NCI-H2107 (cell line): ENCODE measurements at regions not wholly inside any gene's neighbourhood (a gene's known extent, or its start where the extent isn't known, plus 50 kb on each side); places are given as distances from the start of the nearest gene placed in this dataset.
"Not testable (repeated sequence)": the region's sequence is repeated elsewhere in the genome, so short reads cannot be mapped to it uniquely, and the experiment has no call there.

Experiments used
- DNase-seq: peaks from one replicate; lab custom pipeline; 2025; lab: John Stamatoyannopoulos, UW

DNA sequence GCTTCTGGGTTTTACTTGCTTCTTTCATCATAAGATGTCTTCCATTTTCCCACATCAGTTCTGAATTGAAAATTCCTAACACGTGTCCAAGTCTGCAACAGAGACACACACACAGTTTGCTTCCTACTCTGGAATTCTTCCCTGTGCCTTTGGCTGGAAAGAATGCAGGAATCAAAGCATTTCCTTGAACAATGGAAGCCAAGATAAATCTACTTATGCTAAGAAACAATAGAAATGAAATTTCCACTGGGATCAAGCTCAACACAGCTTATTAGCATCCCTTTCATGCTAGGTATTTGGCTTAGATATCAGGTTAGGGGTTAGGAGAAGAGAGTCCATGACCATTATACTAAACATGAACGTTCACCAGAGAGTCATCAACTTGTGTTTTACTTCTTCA is 101.1 kb upstream of the SCAF8 start:
- no peak for DNase-seq

DNA sequence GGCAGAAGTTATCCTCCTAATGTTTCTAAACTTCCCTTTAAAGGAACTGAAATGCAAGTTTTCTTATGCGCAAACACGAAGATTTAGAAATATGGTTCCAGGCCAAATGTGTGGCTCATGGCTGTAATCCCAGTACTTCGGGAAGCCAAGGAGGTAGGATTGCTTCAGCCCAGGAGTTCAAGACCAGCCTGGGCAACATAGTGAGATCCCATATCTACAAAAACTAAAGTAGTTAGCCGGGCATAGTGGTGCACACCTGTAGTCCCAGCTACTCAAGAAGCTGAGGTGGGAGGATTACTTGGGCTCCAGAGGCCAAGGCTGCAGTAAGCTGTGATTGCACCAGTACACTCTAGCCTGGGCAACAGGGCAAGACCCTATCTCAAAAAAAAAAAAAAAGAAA is 95.8 kb upstream of the SCAF8 start:
- DNase-seq = no peak

DNA sequence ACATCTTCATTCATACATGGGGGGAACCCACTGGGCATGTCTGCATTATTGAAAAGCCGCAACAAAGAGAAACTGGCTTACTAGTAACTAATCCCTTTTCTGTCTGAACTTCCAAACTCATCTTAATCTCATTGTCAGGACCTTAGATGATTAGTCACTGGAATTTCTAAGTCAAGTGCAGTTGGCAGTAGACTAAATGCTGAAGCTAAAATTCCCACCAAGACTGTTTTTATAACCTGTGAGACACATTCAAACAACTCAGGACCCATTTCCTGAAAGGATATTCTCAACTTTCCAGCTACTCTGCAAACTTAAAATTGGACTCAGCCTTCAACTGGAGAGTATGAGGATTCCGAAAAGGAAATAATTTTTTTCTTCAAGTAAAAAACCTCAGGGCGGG is 94.8 kb upstream of the SCAF8 start:
- no peak for DNase-seq

DNA sequence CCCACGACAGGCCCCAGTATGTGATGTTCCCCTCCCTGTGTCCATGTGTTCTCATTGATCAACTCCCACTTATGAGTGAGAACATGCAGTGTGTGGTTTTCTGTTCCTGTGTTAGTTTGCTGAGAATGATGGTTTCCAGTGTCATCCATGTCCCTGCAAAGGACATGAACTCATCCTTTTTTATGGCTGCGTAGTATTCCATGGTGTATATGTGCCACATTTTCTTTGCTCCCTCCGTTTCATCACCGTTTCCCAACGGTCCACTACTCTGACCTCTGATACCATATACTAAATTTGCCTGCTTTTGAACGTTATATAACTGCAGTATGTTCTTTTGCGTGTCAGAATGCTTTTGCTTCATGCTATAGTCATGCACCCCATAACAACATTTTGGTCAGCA is 94.0 kb upstream of the SCAF8 start:
- not testable (repeated sequence) for DNase-seq

DNA sequence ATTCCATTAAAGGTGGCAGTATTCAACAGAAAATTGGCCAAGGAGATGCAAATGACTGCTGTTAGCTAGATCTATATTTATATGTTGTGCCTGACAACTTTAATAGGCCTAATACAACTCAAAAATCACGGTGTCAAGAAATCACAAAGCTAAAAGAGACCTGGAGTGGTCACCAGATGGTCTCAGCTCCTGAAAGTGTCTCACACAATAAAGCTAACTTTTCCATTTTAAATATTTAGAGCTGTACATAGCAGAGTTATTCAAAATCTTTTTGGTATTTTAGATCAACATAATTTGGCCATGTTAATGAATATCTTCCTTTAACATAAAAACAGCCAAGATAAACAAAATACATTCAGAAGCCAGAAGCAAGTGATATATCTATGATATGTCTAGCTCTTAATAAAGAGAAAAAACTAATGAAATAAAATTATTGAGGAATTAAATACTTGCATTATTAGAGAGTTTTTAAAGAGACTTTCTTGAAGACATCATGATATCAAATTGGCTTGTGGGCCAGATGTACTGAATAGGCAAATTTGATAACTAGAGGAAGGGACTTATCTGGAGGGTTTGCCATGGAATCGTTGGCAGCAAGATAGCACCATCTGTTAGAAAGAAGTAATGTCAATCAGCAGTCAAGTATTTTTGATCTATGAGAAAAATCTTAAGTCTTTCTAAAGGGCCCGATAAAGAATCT is 84.9 kb upstream of the SCAF8 start:
- no peak for DNase-seq

DNA sequence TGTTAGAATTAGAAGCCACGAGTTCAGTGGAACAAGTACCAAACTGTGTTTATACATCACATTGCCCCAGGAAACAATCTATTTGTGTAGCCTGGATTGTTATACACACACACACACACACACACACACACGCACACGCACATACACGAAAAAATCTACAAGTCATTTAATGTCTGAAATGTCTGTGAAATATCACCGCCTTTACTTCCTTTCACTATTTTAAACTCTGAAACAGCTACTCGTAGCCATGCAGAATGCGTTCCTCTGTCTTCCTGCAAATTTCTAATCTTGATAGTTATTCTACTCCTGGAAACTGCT is 84.4 kb upstream of the SCAF8 start:
- no peak for DNase-seq

DNA sequence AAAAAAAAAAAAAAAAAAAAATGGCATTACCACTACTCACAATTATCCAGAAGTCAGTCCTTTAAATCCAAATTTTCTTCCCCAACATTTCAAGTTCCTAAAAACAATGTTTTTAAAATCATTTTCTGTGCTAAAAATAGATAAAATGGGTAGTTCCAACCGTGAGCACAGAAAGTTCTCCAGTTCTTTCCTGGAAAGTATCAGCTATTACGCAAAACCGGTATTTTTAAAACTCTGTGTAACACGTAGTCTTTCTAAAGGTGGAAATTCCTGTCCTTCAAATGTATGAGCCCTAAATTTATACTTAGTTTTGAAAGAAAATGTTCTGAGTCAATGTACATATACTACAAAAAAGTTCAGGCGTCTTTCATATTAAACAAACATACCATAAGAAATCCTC is 83.5 kb upstream of the SCAF8 start:
- no peak for DNase-seq

DNA sequence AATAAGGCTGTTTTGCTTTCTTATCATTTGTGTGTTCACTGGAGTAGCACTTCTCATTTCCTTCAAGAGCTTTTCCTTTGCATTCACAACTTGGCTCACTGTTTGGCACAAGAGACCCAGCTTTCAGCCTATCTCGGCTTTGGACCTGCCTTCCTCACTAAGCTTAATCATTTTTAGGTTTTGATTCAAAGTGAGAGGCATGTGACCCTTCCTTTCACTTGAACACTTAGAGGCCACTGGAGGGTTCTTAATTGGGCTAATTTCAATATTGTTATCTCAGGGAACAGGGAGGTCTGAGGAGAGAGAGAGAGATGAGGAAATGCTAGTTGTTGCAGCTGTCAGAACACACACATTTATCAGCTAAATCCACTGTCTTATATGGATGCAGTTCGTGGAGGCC is 82.9 kb upstream of the SCAF8 start:
- DNase-seq = no peak

DNA sequence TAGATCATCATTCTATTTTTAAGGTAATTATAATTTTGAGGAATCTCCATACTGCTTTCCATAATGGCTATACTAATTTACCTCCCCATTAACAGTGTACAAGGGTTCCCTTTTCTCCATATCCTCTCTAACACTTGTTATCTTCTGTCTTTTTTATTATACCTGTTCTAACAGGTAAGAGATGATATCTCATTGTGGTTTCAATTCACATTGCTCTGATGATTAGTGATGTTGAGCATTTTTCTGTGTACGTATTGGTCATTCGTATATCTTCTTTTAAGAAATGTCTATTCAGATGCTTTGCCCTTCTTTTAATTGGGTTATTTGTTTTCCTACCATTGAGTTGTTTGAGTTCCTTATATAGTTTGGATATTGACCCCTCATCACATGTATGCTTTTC is 81.6 kb upstream of the SCAF8 start:
- DNase-seq = no peak

DNA sequence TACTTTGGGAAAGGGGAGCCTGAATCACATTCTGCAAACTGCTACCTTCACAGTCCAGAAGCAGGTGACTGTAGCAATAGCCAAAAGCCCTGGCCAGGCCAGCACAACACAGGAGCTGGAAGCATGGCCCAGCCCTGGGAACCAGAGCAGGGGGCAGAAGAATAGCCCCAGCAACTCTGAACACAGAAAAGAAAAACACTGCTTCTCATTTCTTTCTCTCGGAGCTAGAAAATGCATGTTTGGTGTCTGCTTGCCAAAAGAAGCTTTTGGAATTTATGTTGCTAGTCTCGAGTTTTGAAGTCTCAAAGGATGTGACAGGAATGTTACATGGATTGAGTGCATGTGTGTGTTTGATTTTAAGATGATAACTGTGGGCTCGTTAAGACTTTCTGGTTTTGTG is 79.8 kb upstream of the SCAF8 start:
- no peak for DNase-seq

DNA sequence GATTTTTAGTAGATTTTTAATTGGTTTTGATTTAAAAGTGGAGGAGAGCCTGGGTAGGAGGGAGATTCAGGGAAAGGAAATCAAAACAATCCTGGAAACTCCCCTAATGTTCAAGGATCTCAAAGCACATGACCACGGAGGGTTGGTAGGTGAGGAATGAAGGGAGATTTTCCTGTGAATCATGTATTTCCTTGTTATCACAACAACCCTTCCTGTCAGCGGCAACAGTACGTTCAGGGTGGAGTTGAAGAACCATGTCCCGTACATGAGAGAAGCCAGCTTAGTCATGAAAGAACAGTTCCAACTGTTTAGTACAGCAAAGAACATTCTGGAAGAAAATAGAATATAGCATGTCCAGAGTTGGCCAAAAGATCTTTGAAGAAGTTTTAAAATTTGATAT is 79.4 kb upstream of the SCAF8 start:
- DNase-seq = no peak

DNA sequence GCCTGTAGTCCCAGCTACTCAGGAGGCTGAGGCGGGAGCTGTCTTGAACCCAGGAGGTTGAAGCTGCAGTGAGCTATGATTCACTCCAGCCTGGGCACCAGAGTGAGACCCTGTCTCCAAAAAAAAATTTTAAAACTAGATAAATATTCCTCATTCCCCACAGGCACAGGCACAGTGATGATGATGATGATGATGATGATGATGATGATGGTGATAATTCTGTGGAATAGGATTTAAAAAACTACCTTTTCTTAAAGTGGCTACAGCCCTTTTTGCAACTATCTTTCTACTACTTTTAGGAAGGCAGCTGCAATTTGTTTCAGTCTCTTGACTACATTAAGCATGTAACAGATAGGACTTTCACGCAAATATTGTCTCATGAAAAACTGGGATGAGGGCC is 76.6 kb upstream of the SCAF8 start:
- no peak for DNase-seq

DNA sequence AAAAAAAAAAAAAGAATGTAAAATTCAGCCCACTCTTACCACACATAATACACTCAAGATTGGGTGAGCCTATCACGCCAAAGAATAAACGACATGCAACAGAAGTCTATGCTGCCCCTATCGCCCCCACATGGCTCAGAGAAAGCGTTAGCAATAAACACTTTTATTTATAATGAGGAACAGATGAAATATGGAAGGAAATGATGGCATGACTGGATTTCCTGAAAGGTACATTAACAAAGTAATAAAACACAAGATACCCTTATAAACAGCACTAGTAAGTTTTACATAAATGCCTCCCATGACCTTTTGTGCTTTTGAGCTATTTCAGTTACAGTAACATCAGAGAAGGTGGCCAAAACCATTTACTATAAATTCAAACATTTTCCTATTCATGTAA is 71.4 kb upstream of the SCAF8 start:
- no peak for DNase-seq

DNA sequence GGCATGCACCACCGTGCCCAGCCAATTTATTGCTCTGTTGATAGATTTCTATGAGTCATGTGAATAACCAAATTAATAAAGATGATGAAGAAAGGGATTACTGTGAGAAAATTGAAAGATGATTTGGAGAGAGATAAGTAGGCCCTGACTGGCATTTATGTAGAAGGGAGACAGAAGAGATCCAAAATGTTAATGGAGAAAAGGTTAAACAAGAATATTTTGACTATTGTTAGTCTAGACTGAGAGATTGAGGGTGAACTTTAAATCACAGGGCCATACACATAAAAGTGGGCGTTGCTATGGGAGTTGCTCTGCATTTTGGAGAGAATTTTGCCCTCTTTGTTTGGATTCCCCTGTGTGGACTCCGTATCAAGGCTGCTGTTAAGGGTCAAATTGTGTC is 68.9 kb upstream of the SCAF8 start:
- no peak for DNase-seq

DNA sequence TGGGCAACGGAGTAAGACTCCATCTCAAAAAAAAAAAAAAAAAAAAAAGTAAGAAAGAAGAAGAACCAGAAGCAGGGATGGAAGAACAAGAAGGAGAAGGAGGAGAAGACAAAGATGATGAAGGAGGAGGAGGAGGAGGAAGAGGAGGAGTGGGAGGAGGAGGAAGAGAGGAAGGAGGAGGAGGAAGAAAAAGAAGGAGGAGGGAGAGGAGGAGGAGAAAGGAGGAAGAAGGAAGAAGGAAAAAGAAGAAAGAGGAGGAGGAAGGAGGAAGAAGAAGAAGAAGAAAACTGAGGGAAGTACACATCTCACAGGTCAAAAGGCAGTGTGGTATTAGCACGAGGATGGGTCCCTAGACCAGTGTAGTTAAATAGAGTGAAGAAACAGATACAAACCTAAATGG is 65.1 kb upstream of the SCAF8 start:
- DNase-seq = no peak

DNA sequence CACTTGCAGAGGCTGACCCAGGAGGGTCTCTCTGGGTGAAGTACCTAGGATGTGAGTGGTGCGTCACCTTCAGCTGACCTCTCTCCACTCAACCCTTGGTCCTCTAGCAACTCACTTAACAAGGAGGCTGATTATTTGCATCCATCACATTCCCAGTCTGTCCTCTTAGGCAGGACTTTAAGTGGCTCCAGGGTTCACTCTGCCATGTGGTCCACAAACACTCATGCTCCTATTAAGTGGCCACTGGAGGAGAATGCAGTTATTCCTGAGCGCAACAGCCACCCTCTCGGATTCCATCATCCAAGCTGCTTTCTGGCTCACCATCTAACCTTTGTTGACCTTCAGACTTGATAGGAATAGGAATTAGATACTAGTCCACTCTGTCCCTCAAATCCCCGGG is 61.1 kb upstream of the SCAF8 start:
- DNase-seq = no peak

DNA sequence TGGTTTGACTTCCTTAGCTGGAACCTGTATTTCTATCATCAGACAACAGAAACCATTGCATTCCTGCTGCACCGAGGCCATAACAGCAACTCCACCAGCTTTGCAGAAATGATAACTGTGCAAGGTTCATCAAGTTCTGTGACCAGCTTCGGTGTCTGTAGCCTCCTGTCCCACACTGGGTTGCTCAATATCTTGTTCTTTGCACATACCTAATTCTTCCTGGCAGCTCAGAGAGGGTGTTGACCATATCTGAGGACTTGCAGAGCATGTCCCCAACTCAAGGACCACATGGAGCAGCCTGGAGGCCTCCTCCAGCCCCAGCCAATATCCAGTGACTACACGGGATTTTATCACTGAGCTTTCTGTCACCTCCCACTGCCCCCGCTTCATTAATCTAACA is 59.3 kb upstream of the SCAF8 start:
- DNase-seq = no peak

DNA sequence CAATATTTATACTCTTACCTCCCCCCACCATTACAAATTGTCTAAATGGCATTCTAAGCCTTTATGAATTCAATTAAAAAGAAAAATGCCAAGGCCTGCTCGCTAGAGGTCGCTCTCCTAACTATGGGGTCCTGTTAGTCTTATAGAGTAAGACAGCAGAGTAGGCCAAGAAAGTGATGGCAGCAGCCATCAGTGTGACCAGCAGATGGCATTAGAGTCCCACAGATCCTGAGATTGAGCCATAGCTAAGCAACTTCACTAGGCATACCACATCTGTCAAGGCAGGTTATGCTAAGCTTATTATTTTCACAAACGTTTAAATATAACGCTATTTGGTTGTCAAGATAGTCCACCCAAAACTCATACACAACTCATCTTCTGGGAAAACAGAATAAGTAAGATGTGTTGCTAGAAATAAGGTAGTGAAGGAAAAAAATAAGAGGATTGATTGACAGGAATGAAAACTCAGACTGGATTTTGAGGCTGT is 57.6 kb upstream of the SCAF8 start:
- DNase-seq = peak; percentile 71

DNA sequence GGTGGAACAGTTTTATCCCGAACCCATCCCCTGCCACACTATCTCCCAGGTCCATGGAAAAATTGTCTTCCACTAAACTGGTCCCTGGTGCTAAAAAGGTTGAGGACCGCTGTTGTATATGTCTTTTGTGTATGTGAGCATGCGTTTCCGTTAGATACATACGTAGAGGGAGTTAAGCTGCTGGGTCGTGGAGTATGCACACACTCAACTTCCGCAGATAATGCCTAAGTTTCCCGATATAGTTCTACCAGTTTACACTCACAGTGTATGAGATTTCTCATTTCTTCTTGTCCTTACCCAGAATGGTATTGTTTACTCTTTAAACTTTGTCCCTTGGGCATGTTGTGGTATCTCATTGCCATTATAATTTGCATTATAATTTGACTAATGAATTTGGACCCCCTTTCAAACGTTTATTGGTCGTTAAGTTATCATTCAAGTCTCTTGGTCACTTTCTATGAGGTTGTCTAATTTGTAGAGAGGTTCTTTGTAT is 50.5 kb upstream of the SCAF8 start:
- DNase-seq = no peak
